ENCODE measurements at regions not wholly inside any gene's neighbourhood (a gene's known extent, or its start where the extent isn't known, plus 50 kb on each side); places are given as distances from the start of the nearest gene placed in this dataset.

- H3K4me3 ChIP-seq (ENCODE audit: low read length), result no peak overlapping the region
- H3K27me3 ChIP-seq (ENCODE audit: control insufficient read depth, insufficient read depth, low read length), result no peaks in the 10 kb centered on the region
- intact Hi-C loops (cut with micrococcal nuclease), result no loop called here
- H3K4me1 ChIP-seq (ENCODE audit: control insufficient read depth, insufficient read depth, low read length), result no peaks in the 10 kb centered on the region
- no peaks in the 10 kb centered on the region for H3K27me3 Mint-ChIP-seq (ENCODE audit: low read depth in 2 of 2)
- TF ChIP-seq CTCF (IDR thresholded peaks at IDR 0.05), result no peak
- H3K9me3 Mint-ChIP-seq, result no peaks in the 10 kb centered on the region
- H3K36me3 ChIP-seq (ENCODE audit: control insufficient read depth, insufficient read depth, low read length), result no peaks in the 10 kb centered on the region
- H3K27ac ChIP-seq (ENCODE audit: low read length), result no peak overlapping the region
- H3K9me3 ChIP-seq (ENCODE audit: control insufficient read depth, insufficient read depth, low read length), result no peaks in the 10 kb centered on the region
- no peaks in the 10 kb centered on the region for H3K36me3 Mint-ChIP-seq
- H3K4me3 Mint-ChIP-seq, result no peak overlapping the region
- H3K4me1 Mint-ChIP-seq, result no peaks in the 10 kb centered on the region
- 85% methylated on average over 4 of the region's 5 CpGs for whole genome bisulfite sequencing (ENCODE audit: insufficient coverage)
- no peak overlapping the region for H3K27ac Mint-ChIP-seq
- DNase-seq (no peak), ATAC-seq (no peak)
Observed at GRCh38 chr6:54009052-54009654, 102.1 kb upstream of the MLIP start.

GRCh38 chr6:54010340-54011276, 100.6 kb upstream of the MLIP start:
- no peak for TF ChIP-seq CTCF (IDR thresholded peaks at IDR 0.05)
- no peaks in the 10 kb centered on the region for H3K4me1 ChIP-seq (ENCODE audit: control insufficient read depth, insufficient read depth, low read length)
- intact Hi-C loops (cut with micrococcal nuclease), result no loop called here
- no peak for DNase-seq
- H3K4me3 ChIP-seq (ENCODE audit: low read length), result no peak overlapping the region
- H3K9me3 Mint-ChIP-seq, result peaks cover 0 to 3% of the 10 kb centered on the region in 2 donors
- H3K27me3 ChIP-seq (ENCODE audit: control insufficient read depth, insufficient read depth, low read length), result no peaks in the 10 kb centered on the region
- H3K9me3 ChIP-seq (ENCODE audit: control insufficient read depth, insufficient read depth, low read length), result no peaks in the 10 kb centered on the region
- H3K36me3 Mint-ChIP-seq, result no peaks in the 10 kb centered on the region
- WGBS (ENCODE audit: insufficient coverage), result 72% methylated on average over 7 of the region's 7 CpGs
- H3K27me3 Mint-ChIP-seq (ENCODE audit: low read depth in 2 of 2), result no peaks in the 10 kb centered on the region
- H3K4me1 Mint-ChIP-seq, result no peaks in the 10 kb centered on the region
- H3K36me3 ChIP-seq (ENCODE audit: control insufficient read depth, insufficient read depth, low read length), result no peaks in the 10 kb centered on the region
- H3K4me3 Mint-ChIP-seq, result no peak overlapping the region
- H3K27ac ChIP-seq (ENCODE audit: low read length), result no peak overlapping the region
- ATAC-seq, result no peak
- H3K27ac Mint-ChIP-seq, result no peak overlapping the region

- H3K4me1 Mint-ChIP-seq, result no peaks in the 10 kb centered on the region
- Histone ChIP-seq H3K4me3 (ENCODE audit: low read length) (no peak overlapping the region), H3K9me3 (ENCODE audit: control insufficient read depth, insufficient read depth, low read length) (no peaks in the 10 kb centered on the region), H3K27ac (ENCODE audit: low read length) (no peak overlapping the region), H3K36me3 (ENCODE audit: control insufficient read depth, insufficient read depth, low read length) (no peaks in the 10 kb centered on the region), H3K27me3 (ENCODE audit: control insufficient read depth, insufficient read depth, low read length) (no peaks in the 10 kb centered on the region), H3K4me1 (ENCODE audit: control insufficient read depth, insufficient read depth, low read length) (no peaks in the 10 kb centered on the region)
- 75% methylated on average over 5 of the region's 5 CpGs for WGBS (ENCODE audit: insufficient coverage)
- no peak overlapping the region for H3K27ac Mint-ChIP-seq
- DNase-seq (no peak), ATAC-seq (no peak)
- H3K4me3 Mint-ChIP-seq, result no peak overlapping the region
- H3K36me3 Mint-ChIP-seq, result no peaks in the 10 kb centered on the region
- peaks cover 0 to 3% of the 10 kb centered on the region in 2 donors for H3K9me3 Mint-ChIP-seq
- no peaks in the 10 kb centered on the region for H3K27me3 Mint-ChIP-seq (ENCODE audit: low read depth in 2 of 2)
- intact Hi-C loops (cut with micrococcal nuclease), result no loop called here
- TF ChIP-seq CTCF (IDR thresholded peaks at IDR 0.05), result no peak
Observed at GRCh38 chr6:54011277-54011648, 100.0 kb upstream of the MLIP start.

Measured in natural killer cell (primary cell).